ENCODE measurements at regions not wholly inside any gene's neighbourhood (a gene's known extent, or its start where the extent isn't known, plus 50 kb on each side); places are given as distances from the start of the nearest gene placed in this dataset.

DNA sequence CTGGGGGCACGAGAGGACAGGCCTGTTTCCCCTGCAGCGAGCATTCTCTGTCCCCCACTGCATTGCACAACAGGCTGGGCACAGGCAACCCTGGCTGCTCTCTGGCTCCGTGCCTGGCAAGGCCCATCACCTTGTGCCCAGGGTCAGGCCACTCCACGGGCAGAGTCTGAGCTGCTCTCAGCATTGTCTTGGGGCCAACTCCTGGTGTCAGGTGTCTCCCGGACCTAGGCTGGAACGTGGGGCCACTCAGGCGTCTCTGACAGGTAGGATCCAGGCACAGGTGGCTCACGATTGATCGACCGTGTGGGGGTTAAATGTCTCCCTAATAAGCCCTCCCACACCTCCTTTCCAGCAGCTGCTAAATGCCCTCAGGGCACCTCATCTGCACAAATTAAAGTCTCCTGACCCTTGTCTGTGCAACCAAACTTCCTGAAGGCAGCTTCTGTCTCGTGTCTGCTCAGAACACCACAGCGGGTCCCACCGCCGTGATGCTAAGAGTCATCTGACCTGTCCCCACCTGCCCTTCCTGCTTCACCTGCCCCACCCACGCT is 66.6 kb upstream of the GPC1 start:
- H3K36me3 Mint-ChIP-seq (ENCODE audit: low read depth) = no peaks in the 10 kb centered on the region
- no peaks in the 10 kb centered on the region; the same call in 1 of the 2 replicates for H3K27me3 Mint-ChIP-seq (ENCODE audit: insufficient read depth)
- H3K4me1 Mint-ChIP-seq (ENCODE audit: low read depth) = peaks cover 43% of the 10 kb centered on the region
- TF ChIP-seq, protein P1, sequence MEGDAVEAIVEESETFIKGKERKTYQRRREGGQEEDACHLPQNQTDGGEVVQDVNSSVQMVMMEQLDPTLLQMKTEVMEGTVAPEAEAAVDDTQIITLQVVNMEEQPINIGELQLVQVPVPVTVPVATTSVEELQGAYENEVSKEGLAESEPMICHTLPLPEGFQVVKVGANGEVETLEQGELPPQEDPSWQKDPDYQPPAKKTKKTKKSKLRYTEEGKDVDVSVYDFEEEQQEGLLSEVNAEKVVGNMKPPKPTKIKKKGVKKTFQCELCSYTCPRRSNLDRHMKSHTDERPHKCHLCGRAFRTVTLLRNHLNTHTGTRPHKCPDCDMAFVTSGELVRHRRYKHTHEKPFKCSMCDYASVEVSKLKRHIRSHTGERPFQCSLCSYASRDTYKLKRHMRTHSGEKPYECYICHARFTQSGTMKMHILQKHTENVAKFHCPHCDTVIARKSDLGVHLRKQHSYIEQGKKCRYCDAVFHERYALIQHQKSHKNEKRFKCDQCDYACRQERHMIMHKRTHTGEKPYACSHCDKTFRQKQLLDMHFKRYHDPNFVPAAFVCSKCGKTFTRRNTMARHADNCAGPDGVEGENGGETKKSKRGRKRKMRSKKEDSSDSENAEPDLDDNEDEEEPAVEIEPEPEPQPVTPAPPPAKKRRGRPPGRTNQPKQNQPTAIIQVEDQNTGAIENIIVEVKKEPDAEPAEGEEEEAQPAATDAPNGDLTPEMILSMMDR (IDR thresholded peaks at IDR 0.05) = no peak
- H3K9me3 Mint-ChIP-seq = no peaks in the 10 kb centered on the region
- no peak overlapping the region for H3K4me3 Mint-ChIP-seq
- no peak for DNase-seq
- H3K27ac Mint-ChIP-seq = peak overlapping the region; percentile 95

GRCh38 chr2:240369335-240369734 is 66.1 kb upstream of the GPC1 start:
- H3K4me1 Mint-ChIP-seq (ENCODE audit: low read depth) = peaks cover 48% of the 10 kb centered on the region
- H3K9me3 Mint-ChIP-seq = no peaks in the 10 kb centered on the region
- TF ChIP-seq, protein P1 (IDR thresholded peaks at IDR 0.05) = no peak
- no peaks in the 10 kb centered on the region for H3K36me3 Mint-ChIP-seq (ENCODE audit: low read depth)
- H3K4me3 Mint-ChIP-seq = no peak overlapping the region; the same call in 1 of the 2 replicates
- H3K27me3 Mint-ChIP-seq (ENCODE audit: insufficient read depth) = no peaks in the 10 kb centered on the region; the same call in 1 of the 2 replicates
- no peak for DNase-seq
- peak overlapping the region; percentile 95 for H3K27ac Mint-ChIP-seq

DNA sequence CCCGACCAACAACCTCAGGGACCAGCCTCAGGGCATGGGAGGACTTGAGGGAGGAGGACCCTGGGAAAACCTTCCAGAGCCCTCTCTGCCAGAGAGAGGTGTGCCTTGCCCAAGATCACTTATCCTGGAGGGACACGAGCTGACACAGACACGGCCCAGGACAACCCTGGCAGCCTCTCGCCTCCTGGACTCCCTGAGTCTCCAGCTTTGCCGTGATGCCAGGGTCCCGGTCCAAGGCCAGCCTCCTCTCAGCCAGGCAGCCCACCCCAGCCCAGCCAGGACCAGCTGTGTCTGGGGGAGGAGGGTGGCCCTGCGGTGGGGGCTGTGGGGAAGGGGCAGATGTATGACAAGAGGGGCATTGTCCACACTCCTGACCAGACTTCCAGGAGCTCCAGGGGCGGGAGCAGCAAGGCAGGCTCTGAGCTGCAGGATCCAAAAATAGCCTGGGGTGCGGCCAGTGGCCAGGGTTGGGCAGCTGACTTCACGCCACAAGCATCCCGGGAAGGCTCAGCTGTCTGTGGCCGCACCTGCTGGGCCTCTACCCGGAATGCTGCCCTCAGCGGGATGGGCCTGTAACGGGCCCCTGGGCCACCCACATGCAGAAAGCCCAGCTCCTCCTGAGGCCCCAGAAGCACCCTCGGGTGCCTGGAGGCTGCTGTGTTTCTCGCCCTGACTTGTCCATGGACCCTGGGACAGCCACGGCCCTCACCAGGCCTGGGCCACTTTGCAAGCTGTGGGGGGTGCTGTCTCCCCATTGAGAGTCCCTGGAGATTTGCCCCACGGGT is 65.5 kb upstream of the GPC1 start:
- H3K9me3 Mint-ChIP-seq = no peaks in the 10 kb centered on the region
- peak overlapping the region; percentile 30; the same call in 1 of the 2 replicates for H3K4me3 Mint-ChIP-seq
- peak overlapping the region; percentile 95 for H3K27ac Mint-ChIP-seq
- TF ChIP-seq, protein P1 (IDR thresholded peaks at IDR 0.05) = peak; percentile 31; the same call in 1 of the 2 replicates
- peaks cover 54% of the 10 kb centered on the region for H3K4me1 Mint-ChIP-seq (ENCODE audit: low read depth)
- peak; percentile 95 for DNase-seq
- no peaks in the 10 kb centered on the region for H3K36me3 Mint-ChIP-seq (ENCODE audit: low read depth)
- H3K27me3 Mint-ChIP-seq (ENCODE audit: insufficient read depth) = no peaks in the 10 kb centered on the region

GRCh38 chr2:240371129-240372000 is 64.1 kb upstream of the GPC1 start:
- no peak for DNase-seq
- Mint-ChIP-seq H3K27ac (peak overlapping the region; percentile 95), H3K9me3 (no peaks in the 10 kb centered on the region), H3K4me3 (no peak overlapping the region), H3K36me3 (ENCODE audit: low read depth) (peaks cover 6% of the 10 kb centered on the region), H3K27me3 (ENCODE audit: insufficient read depth) (peaks cover 2% of the 10 kb centered on the region; the same call in 1 of the 2 replicates), H3K4me1 (ENCODE audit: low read depth) (peaks cover 64% of the 10 kb centered on the region)
- TF ChIP-seq, protein P1 (IDR thresholded peaks at IDR 0.05) = no peak

- Mint-ChIP-seq H3K27ac (no peak overlapping the region; the same call in 1 of the 2 replicates), H3K4me1 (ENCODE audit: low read depth) (peaks cover 65% of the 10 kb centered on the region), H3K27me3 (ENCODE audit: insufficient read depth) (peaks cover 2% of the 10 kb centered on the region; the same call in 1 of the 2 replicates), H3K4me3 (no peak overlapping the region), H3K9me3 (no peaks in the 10 kb centered on the region), H3K36me3 (ENCODE audit: low read depth) (peaks cover 6% of the 10 kb centered on the region)
- TF ChIP-seq, protein P1 (IDR thresholded peaks at IDR 0.05) = no peak
- DNase-seq = no peak
Measured at GRCh38 chr2:240372101-240372500, 63.4 kb upstream of the GPC1 start.
